Psoas muscle (tissue), 7 donors: ENCODE measurements at regions not wholly inside any gene's neighbourhood (a gene's known extent, or its start where the extent isn't known, plus 50 kb on each side); places are given as distances from the start of the nearest gene placed in this dataset.

Experiments
- ATAC-seq, 4 donors: fragments of 200-7000 bp; cut with Tn5 transposase; one replicate each; pipeline ENCODE4 v1.9.1; 2020; ENCODE audit warnings: moderate library complexity in 3 of 4, mild to moderate bottlenecking in 2 of 4
- DNase-seq, 2 donors: peaks; one replicate each; pipeline ENCODE4 v3.0.0-alpha.2; 2020
- H3K27ac ChIP-seq: fragments of 200-600 bp; one replicate; pipeline ENCODE4 v1.8.0; 2022
- H3K27me3 ChIP-seq, 3 donors: fragments of 200-600 bp in 1 of 3; one replicate each; pipeline versions ENCODE4 v1.6.1 to v1.8.0; 2013 to 2022; ENCODE audit warnings: low read length in 2 of 3, mild to moderate bottlenecking in 2 of 3, moderate library complexity in 1 of 3; ENCODE audit not compliant: insufficient read depth in 3 of 3
- H3K36me3 ChIP-seq, 2 donors: fragments of 200-600 bp in 1 of 2; one replicate each; pipeline versions ENCODE4 v1.6.1 to v1.8.0; 2013 to 2022; ENCODE audit warnings: low read depth in 1 of 2, mild to moderate bottlenecking in 1 of 2, moderate library complexity in 1 of 2; ENCODE audit not compliant: insufficient read depth in 1 of 2
- H3K4me1 ChIP-seq: fragments of 200-600 bp; one replicate; pipeline ENCODE4 v1.8.0; 2022
- H3K4me3 ChIP-seq: fragments of 200-600 bp; one replicate; pipeline ENCODE4 v1.8.0; 2022; ENCODE audit warnings: mild to moderate bottlenecking
- H3K9me3 ChIP-seq: fragments of 200-600 bp; one replicate; pipeline ENCODE4 v1.8.0; 2022
- WGBS, 3 donors: extraction: QIAGEN DNeasy Blood & Tissue Kit; methylation state at CpG; one replicate each; pipeline versions ENCODE4 v1.1.6 to v1.1.7; 2013; 5-methylcytosine and 5-hydroxymethylcytosine counted together
- intact Hi-C, 2 donors: fragments of 100-400 bp; cut with DNase I; formaldehyde crosslinking; loops; one replicate each; pipeline versions ENCODE4 v1.11.0 to v1.14.2; 2022
- TF ChIP-seq, protein P1 (sequence below): fragments of 200-600 bp; IDR thresholded peaks from one replicate; pipeline ENCODE4 v1.8.0; 2022; ENCODE audit warnings: antibody characterized with exemption
- donor health status: healthy with polysubstance abuse.
- donor health status: DM: no; HTN: no; CAD: no; lungs with moderate emphysema.
- donor health status: Bipolar disorder and iron deficiency.
- donor health status: healthy.
- donor health status: DM: yes; HTN: yes; CAD: no.
- donor health status: DM: no; HTN: no; CAD: no.
- donor health status: DM: yes; HTN: yes; CAD: no.

DNA sequence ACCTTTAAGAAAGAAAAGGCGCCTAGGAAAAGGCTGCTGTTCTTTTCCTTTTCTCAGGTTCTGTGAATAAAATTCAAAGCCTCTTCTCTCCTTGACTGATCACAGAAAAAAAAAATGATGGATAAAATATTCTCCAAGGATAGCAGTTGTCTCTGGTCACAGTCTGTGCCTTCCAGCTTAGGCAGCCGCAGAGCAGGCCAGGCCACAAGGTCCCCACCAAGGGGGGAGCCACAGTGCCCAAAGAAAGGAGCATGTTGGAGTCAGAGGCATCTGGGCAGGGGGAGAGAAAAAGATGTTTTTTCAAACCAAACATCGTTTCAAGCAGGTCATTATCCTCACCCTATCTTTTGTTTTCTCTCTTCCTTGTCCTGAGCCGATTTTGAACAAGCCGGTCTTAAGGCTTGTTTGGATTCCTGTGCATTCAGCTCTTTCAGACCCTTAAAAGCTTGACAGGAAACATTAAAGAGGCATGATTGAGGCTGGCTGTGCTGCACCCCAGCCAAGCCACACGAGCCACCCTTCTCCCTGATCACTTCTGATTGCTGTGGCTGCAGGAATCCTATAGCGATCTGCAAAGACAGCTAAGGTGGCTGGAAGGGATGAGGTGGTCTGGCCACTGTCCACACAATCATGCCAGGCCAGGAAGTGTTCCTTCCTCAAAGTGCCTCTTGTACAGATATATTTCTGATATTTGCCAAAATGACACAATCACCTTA lies 284.6 kb upstream of the TLE4 start:
- no peaks in the 10 kb centered on the region for H3K4me1 ChIP-seq
- WGBS, 3 donors, result 58 to 77% (median 62%) methylated on average over 7 of the region's 7 CpGs
- no peak overlapping the region for H3K27ac ChIP-seq
- TF ChIP-seq, protein P1, sequence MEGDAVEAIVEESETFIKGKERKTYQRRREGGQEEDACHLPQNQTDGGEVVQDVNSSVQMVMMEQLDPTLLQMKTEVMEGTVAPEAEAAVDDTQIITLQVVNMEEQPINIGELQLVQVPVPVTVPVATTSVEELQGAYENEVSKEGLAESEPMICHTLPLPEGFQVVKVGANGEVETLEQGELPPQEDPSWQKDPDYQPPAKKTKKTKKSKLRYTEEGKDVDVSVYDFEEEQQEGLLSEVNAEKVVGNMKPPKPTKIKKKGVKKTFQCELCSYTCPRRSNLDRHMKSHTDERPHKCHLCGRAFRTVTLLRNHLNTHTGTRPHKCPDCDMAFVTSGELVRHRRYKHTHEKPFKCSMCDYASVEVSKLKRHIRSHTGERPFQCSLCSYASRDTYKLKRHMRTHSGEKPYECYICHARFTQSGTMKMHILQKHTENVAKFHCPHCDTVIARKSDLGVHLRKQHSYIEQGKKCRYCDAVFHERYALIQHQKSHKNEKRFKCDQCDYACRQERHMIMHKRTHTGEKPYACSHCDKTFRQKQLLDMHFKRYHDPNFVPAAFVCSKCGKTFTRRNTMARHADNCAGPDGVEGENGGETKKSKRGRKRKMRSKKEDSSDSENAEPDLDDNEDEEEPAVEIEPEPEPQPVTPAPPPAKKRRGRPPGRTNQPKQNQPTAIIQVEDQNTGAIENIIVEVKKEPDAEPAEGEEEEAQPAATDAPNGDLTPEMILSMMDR, result no peak
- no peaks in the 10 kb centered on the region for H3K27me3 ChIP-seq
- no peaks in the 10 kb centered on the region for H3K36me3 ChIP-seq
- H3K4me3 ChIP-seq, result no peak overlapping the region
- intact Hi-C loops, result no loop called here
- DNase-seq (no peak), ATAC-seq (no peak)
- H3K9me3 ChIP-seq, result no peaks in the 10 kb centered on the region

DNA sequence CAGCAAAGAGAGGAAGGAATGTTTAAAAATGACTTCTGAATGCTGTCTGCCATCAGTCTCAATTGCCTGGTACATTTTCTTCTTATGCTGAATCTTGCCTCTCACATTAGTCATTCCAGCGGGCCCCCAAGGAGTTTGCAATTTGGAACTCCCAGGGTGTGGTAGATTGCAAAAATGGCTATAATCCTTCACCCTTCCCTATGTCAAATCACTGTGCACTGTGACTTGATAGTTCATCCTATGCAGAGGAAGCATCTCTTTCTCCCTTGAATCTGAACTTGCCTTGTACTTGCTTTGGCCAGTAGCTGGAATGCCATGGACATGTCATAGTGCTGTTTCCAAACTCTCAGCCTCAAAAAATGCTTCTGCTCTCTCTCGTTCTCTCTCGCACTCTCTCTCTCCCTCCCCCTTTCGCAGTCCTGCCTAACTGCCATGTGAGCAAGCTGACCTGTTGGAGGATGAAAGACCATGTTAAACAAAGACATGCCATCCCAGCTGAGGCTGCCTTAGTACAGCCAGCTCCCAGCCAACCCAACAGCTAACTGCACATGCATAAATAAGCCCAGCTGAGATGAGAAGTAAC lies 284.0 kb upstream of the TLE4 start:
- Histone ChIP-seq H3K27ac (no peak overlapping the region), H3K36me3 (no peaks in the 10 kb centered on the region), H3K27me3 (no peaks in the 10 kb centered on the region), H3K9me3 (no peaks in the 10 kb centered on the region), H3K4me1 (no peaks in the 10 kb centered on the region), H3K4me3 (no peak overlapping the region)
- no peak for DNase-seq
- no peak for ATAC-seq
- intact Hi-C loops, result no loop called here
- TF ChIP-seq, protein P1, result no peak
- 52 to 78% (median 59%) methylated on average over 4 of the region's 4 CpGs for WGBS, 3 donors

DNA sequence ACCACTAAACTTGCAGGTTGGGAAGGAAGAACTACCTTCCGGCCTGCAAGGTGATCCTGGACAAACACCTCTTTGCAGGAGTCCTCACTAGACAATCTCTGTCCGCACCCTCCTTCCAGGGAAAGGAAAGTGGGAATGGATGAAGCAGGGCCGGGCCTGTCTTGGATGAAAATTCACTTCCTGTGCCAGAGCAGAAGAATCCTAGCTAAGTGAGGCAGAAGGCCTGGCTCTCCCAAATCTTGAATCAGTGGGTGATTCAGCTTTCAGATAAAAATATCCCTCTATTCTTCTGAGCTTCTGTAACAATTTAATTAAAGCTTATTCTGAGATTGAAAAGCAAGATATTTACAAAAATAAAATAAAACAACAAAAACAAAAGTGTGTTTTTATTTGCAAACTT lies 281.9 kb upstream of the TLE4 start:
- TF ChIP-seq, protein P1, result no peak
- WGBS, 3 donors, result 66 to 78% (median 67%) methylated on average over 3 of the region's 3 CpGs

DNA sequence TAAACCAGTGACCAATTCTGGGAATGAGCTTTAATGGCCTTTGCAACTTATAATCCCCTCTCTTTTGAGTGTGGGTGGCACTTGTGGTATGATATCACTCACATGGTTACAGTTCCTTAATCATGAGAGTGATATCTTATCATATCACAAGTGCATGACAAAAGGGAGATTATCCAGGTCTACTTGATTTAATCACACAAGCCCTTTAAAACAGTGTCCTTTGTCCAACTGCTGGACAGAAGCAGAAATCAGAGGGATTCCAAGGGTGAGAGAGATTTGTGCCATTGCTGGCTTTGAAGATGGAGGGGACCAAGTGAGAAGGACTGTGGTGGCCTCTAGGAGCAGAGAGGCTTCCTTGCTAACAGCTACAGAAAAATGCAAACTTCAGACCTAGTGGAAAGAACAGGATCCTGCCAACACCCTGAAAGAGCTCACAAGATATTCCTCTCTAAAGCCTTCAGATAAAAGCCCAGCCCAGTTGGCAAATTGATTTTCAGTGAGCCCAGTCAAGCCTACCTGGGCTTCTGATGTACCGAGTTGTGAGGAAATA lies 279.0 kb upstream of the TLE4 start:
- TF ChIP-seq, protein P1, result no peak
- H3K9me3 ChIP-seq, result no peaks in the 10 kb centered on the region
- H3K4me1 ChIP-seq, result no peaks in the 10 kb centered on the region
- intact Hi-C loops, result no loop called here
- WGBS, 3 donors, result 0 to 89% (median 0%) methylated on average over 1 of the region's 1 CpG
- H3K36me3 ChIP-seq, result no peaks in the 10 kb centered on the region
- H3K27ac ChIP-seq, result no peak overlapping the region
- ATAC-seq (no peak), DNase-seq (no peak)
- H3K27me3 ChIP-seq, result no peaks in the 10 kb centered on the region
- no peak overlapping the region for H3K4me3 ChIP-seq

More for the DNA sequence above, 281.9 kb upstream of the TLE4 start:
- ATAC-seq, result no peak
- H3K27ac ChIP-seq, result no peak overlapping the region
- DNase-seq, result no peak
- H3K4me3 ChIP-seq, result no peak overlapping the region
- intact Hi-C loops, result no loop called here
- no peaks in the 10 kb centered on the region for H3K4me1 ChIP-seq
- no peaks in the 10 kb centered on the region for H3K36me3 ChIP-seq
- H3K9me3 ChIP-seq, result no peaks in the 10 kb centered on the region
- no peaks in the 10 kb centered on the region for H3K27me3 ChIP-seq
